ENCODE measurements at regions not wholly inside any gene's neighbourhood (a gene's known extent, or its start where the extent isn't known, plus 50 kb on each side); places are given as distances from the start of the nearest gene placed in this dataset.

DNA sequence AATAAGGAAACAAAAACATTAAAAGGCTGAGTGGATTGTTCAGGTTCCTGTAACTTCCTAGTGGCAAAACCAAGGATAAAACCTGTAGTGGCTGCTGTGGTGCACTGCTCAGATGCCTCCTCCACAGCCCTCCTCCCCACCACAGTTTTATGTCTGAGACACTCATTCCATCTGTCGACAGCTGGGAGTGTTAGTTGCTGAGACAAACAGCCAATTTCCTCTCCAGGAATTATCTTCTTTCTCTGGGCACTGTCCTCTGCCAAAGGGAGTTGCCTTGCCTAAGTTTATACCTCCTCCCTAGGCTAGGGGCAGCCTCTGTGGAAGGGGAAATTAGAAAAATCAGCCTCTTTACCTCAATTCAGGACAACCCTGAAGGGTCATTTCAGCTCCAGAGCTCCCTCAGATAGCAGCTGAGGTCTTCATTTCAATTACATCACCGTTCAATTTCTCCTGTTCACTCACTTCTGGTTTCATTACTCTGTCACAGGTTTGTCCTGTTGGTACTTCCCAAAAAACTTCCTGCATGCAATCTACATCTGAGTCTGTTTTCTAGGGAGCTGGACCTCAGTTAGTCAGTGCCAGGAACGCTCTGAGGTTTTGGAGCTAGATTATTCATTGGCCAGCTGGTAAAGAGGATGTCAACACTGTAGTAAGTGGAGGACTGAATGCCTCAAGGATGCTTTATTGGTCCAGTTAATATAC, 74.9 kb upstream of the ATP2B1 start:
- TF ChIP-seq EZH2 (optimal IDR thresholded peaks at IDR 0.05; ENCODE audit: low read depth, low read length) (no peak), EZH2phosphoT487 (IDR thresholded peaks at IDR 0.05; ENCODE audit: low read length) (no peak)
- TF ChIP-seq, protein P1, sequence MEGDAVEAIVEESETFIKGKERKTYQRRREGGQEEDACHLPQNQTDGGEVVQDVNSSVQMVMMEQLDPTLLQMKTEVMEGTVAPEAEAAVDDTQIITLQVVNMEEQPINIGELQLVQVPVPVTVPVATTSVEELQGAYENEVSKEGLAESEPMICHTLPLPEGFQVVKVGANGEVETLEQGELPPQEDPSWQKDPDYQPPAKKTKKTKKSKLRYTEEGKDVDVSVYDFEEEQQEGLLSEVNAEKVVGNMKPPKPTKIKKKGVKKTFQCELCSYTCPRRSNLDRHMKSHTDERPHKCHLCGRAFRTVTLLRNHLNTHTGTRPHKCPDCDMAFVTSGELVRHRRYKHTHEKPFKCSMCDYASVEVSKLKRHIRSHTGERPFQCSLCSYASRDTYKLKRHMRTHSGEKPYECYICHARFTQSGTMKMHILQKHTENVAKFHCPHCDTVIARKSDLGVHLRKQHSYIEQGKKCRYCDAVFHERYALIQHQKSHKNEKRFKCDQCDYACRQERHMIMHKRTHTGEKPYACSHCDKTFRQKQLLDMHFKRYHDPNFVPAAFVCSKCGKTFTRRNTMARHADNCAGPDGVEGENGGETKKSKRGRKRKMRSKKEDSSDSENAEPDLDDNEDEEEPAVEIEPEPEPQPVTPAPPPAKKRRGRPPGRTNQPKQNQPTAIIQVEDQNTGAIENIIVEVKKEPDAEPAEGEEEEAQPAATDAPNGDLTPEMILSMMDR (IDR thresholded peaks at IDR 0.05; ENCODE audit: low read length), result no peak
- DNase-seq, result no peak

DNA sequence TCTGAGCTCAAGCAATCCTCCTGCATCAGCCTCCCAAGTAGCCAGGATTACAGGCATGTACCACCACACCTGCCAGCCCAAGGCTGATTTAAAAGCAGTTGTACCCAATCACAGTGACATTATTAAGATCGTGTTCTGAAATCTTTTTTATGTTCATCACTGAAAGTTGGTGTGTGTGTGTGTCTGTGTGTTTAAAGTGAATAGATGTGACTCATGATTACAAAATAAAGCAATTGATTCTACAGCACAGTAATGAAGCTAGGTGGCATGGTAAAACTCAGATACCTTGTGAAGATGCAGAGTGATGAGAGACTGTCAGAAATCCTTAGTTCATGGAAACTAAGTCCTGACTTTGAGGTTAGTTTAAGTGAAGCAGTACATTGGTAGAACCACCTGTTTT, 74.2 kb upstream of the ATP2B1 start:
- Histone ChIP-seq H4K20me1 (ENCODE audit: insufficient read depth, low read length) (no peaks in the 10 kb centered on the region), H3K9me2 (replicated peaks; ENCODE audit: insufficient read depth, low read length) (no peaks in the 10 kb centered on the region), H2AFZ (ENCODE audit: low read length) (no peak overlapping the region), H3K4me2 (ENCODE audit: low read depth, low read length) (no peak overlapping the region), H3K79me2 (ENCODE audit: low read length) (no peaks in the 10 kb centered on the region), H3K4me1 (ENCODE audit: low read length) (no peaks in the 10 kb centered on the region), H3K4me3 (ENCODE audit: low read length) (no peak overlapping the region), H3K9ac (ENCODE audit: low read length) (no peak overlapping the region), H3K27me3 (replicated peaks; ENCODE audit: insufficient read depth, low read length) (no peaks in the 10 kb centered on the region), H3K36me3 (replicated peaks; ENCODE audit: insufficient read depth, low read length) (no peaks in the 10 kb centered on the region), H3K27ac (ENCODE audit: low read length) (no peak overlapping the region), H3F3A (ENCODE audit: insufficient read depth, low read length) (no peaks in the 10 kb centered on the region), H3K9me3 (replicated peaks; ENCODE audit: insufficient read depth, low read length) (no peaks in the 10 kb centered on the region)
- TF ChIP-seq EZH2phosphoT487 (IDR thresholded peaks at IDR 0.05; ENCODE audit: low read length) (no peak), EZH2 (optimal IDR thresholded peaks at IDR 0.05; ENCODE audit: low read depth, low read length) (no peak)
- TF ChIP-seq, protein P1 (IDR thresholded peaks at IDR 0.05; ENCODE audit: low read length), result no peak
- no peak for DNase-seq

More for the DNA sequence above, 74.9 kb upstream of the ATP2B1 start:
- no peak overlapping the region for H3K9ac ChIP-seq (ENCODE audit: low read length)
- no peaks in the 10 kb centered on the region for H3K4me1 ChIP-seq (ENCODE audit: low read length)
- no peaks in the 10 kb centered on the region for H3K9me2 ChIP-seq (replicated peaks; ENCODE audit: insufficient read depth, low read length)
- H2AFZ ChIP-seq (ENCODE audit: low read length), result no peak overlapping the region
- H3K4me3 ChIP-seq (ENCODE audit: low read length), result no peak overlapping the region
- no peaks in the 10 kb centered on the region for H4K20me1 ChIP-seq (ENCODE audit: insufficient read depth, low read length)
- H3K27ac ChIP-seq (ENCODE audit: low read length), result no peak overlapping the region
- H3K36me3 ChIP-seq (replicated peaks; ENCODE audit: insufficient read depth, low read length), result no peaks in the 10 kb centered on the region
- no peak overlapping the region for H3K4me2 ChIP-seq (ENCODE audit: low read depth, low read length)
- H3K9me3 ChIP-seq (replicated peaks; ENCODE audit: insufficient read depth, low read length), result no peaks in the 10 kb centered on the region
- no peaks in the 10 kb centered on the region for H3F3A ChIP-seq (ENCODE audit: insufficient read depth, low read length)
- H3K27me3 ChIP-seq (replicated peaks; ENCODE audit: insufficient read depth, low read length), result no peaks in the 10 kb centered on the region
- H3K79me2 ChIP-seq (ENCODE audit: low read length), result no peaks in the 10 kb centered on the region

DNA sequence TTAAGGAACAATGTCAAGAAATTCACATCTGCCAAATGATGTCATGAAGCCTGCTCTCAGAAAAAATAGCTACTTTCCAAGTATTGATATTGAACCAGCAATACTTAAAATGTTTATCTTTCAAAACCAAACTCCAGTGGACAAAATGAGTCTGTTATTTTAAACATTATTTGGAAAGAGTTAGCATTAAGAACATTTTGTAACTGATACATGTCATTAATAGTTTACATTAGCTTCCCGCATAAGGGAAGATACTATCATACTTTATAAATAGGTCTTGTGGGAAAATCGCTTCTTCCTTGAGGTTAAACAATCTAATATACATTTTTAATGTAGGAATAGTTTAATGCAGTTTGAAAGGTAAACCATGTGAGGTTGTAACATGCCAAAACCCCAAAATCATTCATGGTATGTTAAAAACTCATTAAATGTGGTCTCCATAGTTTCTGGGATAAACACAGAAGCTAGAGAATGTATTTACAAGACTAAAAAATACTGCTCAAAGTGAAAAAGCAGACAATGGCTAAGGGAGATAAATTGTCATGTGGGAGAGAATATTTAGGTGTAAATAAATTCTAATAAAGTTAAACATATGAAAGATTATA, 73.4 kb upstream of the ATP2B1 start:
- TF ChIP-seq, protein P1 (IDR thresholded peaks at IDR 0.05; ENCODE audit: low read length), result no peak
- no peak for TF ChIP-seq EZH2 (optimal IDR thresholded peaks at IDR 0.05; ENCODE audit: low read depth, low read length)
- TF ChIP-seq EZH2phosphoT487 (IDR thresholded peaks at IDR 0.05; ENCODE audit: low read length), result no peak
- no peak overlapping the region for H3K27ac ChIP-seq (ENCODE audit: low read length)

More for the DNA sequence above, 73.4 kb upstream of the ATP2B1 start:
- Histone ChIP-seq H3K36me3 (replicated peaks; ENCODE audit: insufficient read depth, low read length) (no peaks in the 10 kb centered on the region), H4K20me1 (ENCODE audit: insufficient read depth, low read length) (no peaks in the 10 kb centered on the region), H3K9ac (ENCODE audit: low read length) (no peak overlapping the region), H3K79me2 (ENCODE audit: low read length) (no peaks in the 10 kb centered on the region), H3K9me3 (replicated peaks; ENCODE audit: insufficient read depth, low read length) (no peaks in the 10 kb centered on the region), H3K9me2 (replicated peaks; ENCODE audit: insufficient read depth, low read length) (no peaks in the 10 kb centered on the region), H3F3A (ENCODE audit: insufficient read depth, low read length) (no peaks in the 10 kb centered on the region), H2AFZ (ENCODE audit: low read length) (no peak overlapping the region), H3K4me2 (ENCODE audit: low read depth, low read length) (no peak overlapping the region), H3K4me1 (ENCODE audit: low read length) (no peaks in the 10 kb centered on the region), H3K27me3 (replicated peaks; ENCODE audit: insufficient read depth, low read length) (no peaks in the 10 kb centered on the region), H3K4me3 (ENCODE audit: low read length) (no peak overlapping the region)
- no peak for DNase-seq
